Fibroblast of the aortic adventitia (primary cell): ENCODE measurements at regions not wholly inside any gene's neighbourhood (a gene's known extent, or its start where the extent isn't known, plus 50 kb on each side); places are given as distances from the start of the nearest gene placed in this dataset.

Experiments used
- DNase-seq: peaks from one replicate; pipeline ENCODE4 v3.0.0-alpha.2; 2010; ENCODE audit warnings: low read depth
- H3K4me3 ChIP-seq: 2 replicates; pipeline ENCODE4 v1.5.1; 2011; ENCODE audit warnings: low read depth, mild to moderate bottlenecking, control low read depth, low read length, moderate library complexity
- TF ChIP-seq, protein P1 (sequence below): IDR thresholded peaks from 2 replicates; pipeline ENCODE4 v1.5.1; 2011; ENCODE audit warnings: mild to moderate bottlenecking, low read length, control low read depth, inconsistent platforms; ENCODE audit not compliant: insufficient read depth

DNA sequence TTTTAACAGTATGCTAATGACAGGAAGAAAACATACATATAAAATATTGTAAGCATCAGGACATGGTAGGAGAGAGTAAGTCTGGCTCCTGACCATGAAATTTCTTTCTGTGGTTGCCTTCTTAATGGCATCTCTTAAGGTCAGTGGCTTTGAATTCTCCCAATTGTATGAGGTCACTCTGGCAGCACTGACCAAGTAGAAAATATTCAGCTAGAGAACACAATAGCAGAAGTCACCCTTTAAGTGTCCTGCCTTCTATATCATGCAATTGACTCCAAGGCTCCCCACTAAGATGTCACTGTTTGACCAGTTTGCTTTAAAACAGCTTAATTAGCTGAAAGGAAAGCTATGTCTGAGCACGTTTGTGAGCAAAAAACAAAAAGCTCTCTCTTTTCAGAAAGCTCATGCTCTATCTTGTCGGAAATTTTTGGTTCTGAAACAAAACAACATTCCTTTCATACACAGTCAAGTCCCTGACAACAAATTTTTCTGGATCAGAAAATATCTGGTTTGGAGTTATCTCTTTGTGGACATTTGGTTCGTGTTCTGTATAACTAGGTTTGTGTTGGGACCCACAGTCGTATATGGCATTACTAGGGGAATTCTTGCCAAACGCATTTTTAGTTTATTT, 120.9 kb upstream of the IFNGR1 start:
- TF ChIP-seq, protein P1, sequence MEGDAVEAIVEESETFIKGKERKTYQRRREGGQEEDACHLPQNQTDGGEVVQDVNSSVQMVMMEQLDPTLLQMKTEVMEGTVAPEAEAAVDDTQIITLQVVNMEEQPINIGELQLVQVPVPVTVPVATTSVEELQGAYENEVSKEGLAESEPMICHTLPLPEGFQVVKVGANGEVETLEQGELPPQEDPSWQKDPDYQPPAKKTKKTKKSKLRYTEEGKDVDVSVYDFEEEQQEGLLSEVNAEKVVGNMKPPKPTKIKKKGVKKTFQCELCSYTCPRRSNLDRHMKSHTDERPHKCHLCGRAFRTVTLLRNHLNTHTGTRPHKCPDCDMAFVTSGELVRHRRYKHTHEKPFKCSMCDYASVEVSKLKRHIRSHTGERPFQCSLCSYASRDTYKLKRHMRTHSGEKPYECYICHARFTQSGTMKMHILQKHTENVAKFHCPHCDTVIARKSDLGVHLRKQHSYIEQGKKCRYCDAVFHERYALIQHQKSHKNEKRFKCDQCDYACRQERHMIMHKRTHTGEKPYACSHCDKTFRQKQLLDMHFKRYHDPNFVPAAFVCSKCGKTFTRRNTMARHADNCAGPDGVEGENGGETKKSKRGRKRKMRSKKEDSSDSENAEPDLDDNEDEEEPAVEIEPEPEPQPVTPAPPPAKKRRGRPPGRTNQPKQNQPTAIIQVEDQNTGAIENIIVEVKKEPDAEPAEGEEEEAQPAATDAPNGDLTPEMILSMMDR: no peak
- peak; percentile 9 for DNase-seq
- H3K4me3 ChIP-seq: no peak overlapping the region

DNA sequence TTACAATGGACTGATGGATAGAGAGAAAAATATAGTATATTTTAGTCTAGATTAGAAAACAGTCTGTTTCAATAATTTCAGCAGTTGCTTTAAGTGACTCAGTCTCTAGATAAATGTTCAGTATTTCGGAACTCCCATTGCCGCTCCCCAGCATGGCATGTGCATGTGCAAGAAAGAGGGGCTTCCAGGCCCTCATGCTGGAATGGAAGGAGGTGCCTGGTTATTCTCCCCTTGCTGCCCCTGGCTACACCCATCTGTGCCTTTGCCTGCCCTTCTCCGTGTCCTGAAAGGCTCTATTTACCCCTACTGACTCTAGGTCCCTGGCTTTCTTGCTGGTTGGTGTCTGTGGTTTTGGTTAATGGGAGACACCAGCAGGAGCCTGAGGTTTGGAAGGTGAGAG, 115.7 kb upstream of the IFNGR1 start:
- TF ChIP-seq, protein P1: no peak
- DNase-seq: no peak
- no peak overlapping the region for H3K4me3 ChIP-seq

DNA sequence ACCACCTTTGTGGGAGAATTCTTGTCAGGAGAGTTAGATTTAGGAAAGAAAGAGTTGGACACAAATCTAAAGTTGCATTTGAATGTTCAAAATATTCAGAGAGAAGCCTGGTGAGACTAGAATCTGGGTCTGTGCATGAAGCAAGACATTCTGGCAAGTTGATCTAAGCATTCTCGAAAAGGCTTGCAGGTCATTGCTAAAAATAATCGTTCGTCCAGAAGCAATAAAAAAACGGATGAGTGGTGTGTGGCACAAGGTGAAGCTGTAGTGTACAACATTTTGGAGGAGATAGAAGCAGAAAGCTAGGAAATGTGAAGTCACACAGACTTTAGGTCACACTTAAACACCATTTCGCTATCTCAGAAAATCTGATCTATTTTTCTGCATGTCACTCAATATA, 114.9 kb upstream of the IFNGR1 start:
- DNase-seq: no peak
- H3K4me3 ChIP-seq: no peak overlapping the region
- TF ChIP-seq, protein P1: no peak

DNA sequence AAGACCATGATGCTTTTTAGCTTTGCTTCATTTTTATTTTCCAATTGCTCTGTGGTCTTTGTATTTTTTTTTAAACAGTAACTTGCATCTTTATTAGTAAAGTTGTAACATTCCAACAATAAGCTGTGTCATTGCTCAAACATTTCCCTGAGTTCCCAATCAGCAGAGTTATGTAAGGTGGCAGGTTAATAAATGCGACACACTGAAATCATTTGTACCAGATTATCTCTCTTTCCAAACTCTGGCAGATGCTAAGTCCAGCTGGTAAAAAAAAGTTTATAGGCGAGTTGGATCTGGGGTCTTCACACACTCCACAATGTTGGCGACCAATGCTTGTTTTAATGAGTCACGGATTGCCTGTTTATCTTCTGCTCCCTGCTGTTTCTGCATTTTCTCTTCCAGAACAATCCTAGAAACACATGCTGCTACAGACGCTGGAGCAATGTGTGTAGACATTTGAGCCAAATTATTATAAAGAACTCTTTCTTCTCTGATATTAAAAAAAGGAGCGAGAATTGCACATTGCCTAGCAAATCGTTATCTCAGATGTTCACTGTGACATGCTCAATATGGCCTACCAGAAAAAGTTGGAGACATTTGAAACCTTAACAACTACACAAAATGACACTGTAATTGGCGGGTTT, 113.6 kb upstream of the IFNGR1 start:
- no peak overlapping the region for H3K4me3 ChIP-seq
- TF ChIP-seq, protein P1: no peak
- peak; percentile 28 for DNase-seq

DNA sequence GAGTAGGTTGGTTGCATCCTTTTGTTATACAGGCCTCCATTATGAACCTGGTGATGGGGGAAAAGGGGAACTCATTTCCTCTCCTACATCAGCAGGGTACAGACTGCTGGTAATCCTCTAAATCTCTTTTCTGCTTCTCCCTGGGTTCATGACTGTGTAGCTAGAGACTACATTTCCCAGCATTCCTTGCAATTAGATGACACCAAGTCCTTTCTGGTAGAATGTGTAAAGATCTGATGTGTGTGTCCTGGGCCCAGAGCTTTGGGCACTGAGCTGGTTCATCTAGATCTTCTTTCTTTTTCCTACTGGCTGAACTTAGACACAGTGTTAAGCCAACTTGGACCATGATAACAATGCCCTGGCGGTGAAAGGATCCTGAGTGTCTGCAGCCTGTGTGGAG, 104.7 kb upstream of the IFNGR1 start:
- TF ChIP-seq, protein P1: no peak
- DNase-seq: no peak
- H3K4me3 ChIP-seq: no peak overlapping the region

DNA sequence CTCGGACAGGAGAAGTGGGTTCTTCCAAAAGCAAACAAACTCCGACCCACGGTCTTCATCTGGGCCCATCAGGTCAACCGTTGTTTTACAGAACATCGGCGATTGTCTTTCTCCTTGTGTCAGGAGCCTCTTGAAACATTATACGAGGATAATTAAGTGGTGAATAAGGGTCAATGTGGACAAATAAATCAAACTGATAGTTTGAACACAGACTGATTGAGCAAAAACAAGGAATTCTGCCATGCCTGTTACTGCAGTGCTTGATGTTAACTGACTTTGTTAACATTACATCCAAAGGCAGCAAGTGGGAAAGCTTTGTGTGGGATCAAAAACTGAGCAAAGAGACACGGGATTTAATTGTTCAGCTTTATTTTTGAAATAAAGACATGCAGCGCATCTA, 101.1 kb upstream of the IFNGR1 start:
- no peak overlapping the region for H3K4me3 ChIP-seq
- TF ChIP-seq, protein P1: no peak
- DNase-seq: no peak
